NB4 (cell line): ENCODE measurements at regions not wholly inside any gene's neighbourhood (a gene's known extent, or its start where the extent isn't known, plus 50 kb on each side); places are given as distances from the start of the nearest gene placed in this dataset.

Experiments
- DNase-seq: peaks from one replicate; pipeline ENCODE4 v3.0.0; 2010; ENCODE audit warnings: low read depth
- H3K4me3 ChIP-seq: one replicate; pipeline ENCODE4 v1.5.1; 2011; ENCODE audit warnings: mild to moderate bottlenecking, low read depth, low read length, moderate library complexity
- CTCF ChIP-seq: IDR thresholded peaks from one replicate; pipeline ENCODE4 v1.5.1; 2012; ENCODE audit warnings: low read depth, low read length
- MAX ChIP-seq: IDR thresholded peaks from 2 replicates; pipeline ENCODE4 v1.6.1; 2011; ENCODE audit warnings: low read depth, low read length
- MYC ChIP-seq: IDR thresholded peaks from 2 replicates; pipeline ENCODE4 v1.6.1; 2011; ENCODE audit warnings: low read depth, low read length
- POLR2A ChIP-seq: IDR thresholded peaks from 2 replicates; pipeline ENCODE4 v1.6.1; 2011; ENCODE audit warnings: mild to moderate bottlenecking; ENCODE audit not compliant: insufficient read length; ENCODE audit errors: extremely low read depth

GRCh38 chr1:244937099-244937498, 72.8 kb upstream of the HNRNPU start:
- no peak for DNase-seq
- no peak overlapping the region for H3K4me3 ChIP-seq
- TF ChIP-seq CTCF (no peak), MYC (no peak), POLR2A (no peak), MAX (no peak)

- H3K4me3 ChIP-seq = peak overlapping the region; percentile 32
- TF ChIP-seq MYC (peak; percentile 99), MAX (peak; percentile 96), CTCF (no peak), POLR2A (no peak)
- peak; percentile 90 for DNase-seq
Observed at GRCh38 chr1:244920911-244921761, 56.8 kb upstream of the HNRNPU start.

GRCh38 chr1:244919320-244920282, 55.3 kb upstream of the HNRNPU start:
- H3K4me3 ChIP-seq = peak overlapping the region; percentile 68

GRCh38 chr1:244918421-244919319, 54.3 kb upstream of the HNRNPU start:
- TF ChIP-seq POLR2A = peak; percentile 35
- peak; percentile 98 for TF ChIP-seq MAX
- TF ChIP-seq CTCF = no peak
- TF ChIP-seq MYC = peak; percentile 98
- peak; percentile 84 for DNase-seq
- H3K4me3 ChIP-seq = peak overlapping the region; percentile 68

More at GRCh38 chr1:244919320-244920282, 55.3 kb upstream of the HNRNPU start:
- peak; percentile 28 for DNase-seq
- TF ChIP-seq POLR2A (no peak), MAX (no peak), MYC (no peak), CTCF (no peak)

GRCh38 chr1:244917073-244917670, 52.8 kb upstream of the HNRNPU start:
- DNase-seq = no peak
- H3K4me3 ChIP-seq = no peak overlapping the region
- TF ChIP-seq MAX (no peak), CTCF (no peak), POLR2A (no peak), MYC (no peak)
